ENCODE measurements at regions not wholly inside any gene's neighbourhood (a gene's known extent, or its start where the extent isn't known, plus 50 kb on each side); places are given as distances from the start of the nearest gene placed in this dataset.

DNA sequence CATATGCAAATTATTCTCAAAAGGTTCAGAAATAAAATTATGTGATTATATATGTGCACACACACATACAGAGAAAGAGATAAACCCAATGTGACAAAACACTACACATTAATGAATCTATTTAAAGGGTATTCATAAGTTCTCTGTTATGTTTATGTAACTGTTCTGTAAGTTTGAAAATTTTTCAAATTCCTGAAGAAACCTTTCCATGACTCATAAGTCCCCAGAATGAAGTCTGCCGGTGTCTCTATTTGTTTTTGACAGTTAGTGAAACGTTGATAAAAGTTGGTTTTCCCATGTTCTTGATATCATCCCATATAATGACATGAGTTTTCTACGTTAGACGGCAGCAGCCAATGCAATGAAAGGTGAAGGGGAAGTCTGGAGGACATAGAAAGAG, 199.5 kb upstream of the PUM3 start:
- TF ChIP-seq CTCF (conservative IDR thresholded peaks at IDR 0.05 in 1 of 2, IDR thresholded peaks at IDR 0.05 in 1 of 2; ENCODE audit: low read depth in 1 of 2, low read length in 2 of 2) (no peak), EZH2 (IDR thresholded peaks at IDR 0.05; ENCODE audit: low read length, missing control alignments) (no peak)
